GM12891 (cell line): ENCODE measurements at regions not wholly inside any gene's neighbourhood (a gene's known extent, or its start where the extent isn't known, plus 50 kb on each side); places are given as distances from the start of the nearest gene placed in this dataset.

Experiments used
- DNase-seq: peaks from one replicate; pipeline ENCODE4 v3.0.0; 2011; ENCODE audit warnings: low spot score; ENCODE audit not compliant: insufficient read length
- FAIRE-seq: peaks from 2 replicates; lab custom pipeline; 2011; peaks lifted over from hg19 to GRCh38; lab: Jason Lieb, UNC
- PAX5 ChIP-seq: IDR thresholded peaks from 2 replicates; pipeline ENCODE4 v1.6.1; 2011; ENCODE audit warnings: low read length, moderate library complexity, mild to moderate bottlenecking; ENCODE audit not compliant: insufficient read depth, severe bottlenecking
- POLR2A ChIP-seq: IDR thresholded peaks from 2 replicates; pipeline ENCODE4 v1.6.1; 2011; ENCODE audit warnings: low read depth, low read length, control low read depth
- POLR2AphosphoS5 ChIP-seq: IDR thresholded peaks from 2 replicates; pipeline ENCODE4 v1.6.1; 2011; ENCODE audit warnings: low read depth, low read length, control low read depth
- POU2F2 ChIP-seq: IDR thresholded peaks from 2 replicates; pipeline ENCODE4 v1.6.1; 2011; ENCODE audit warnings: low read depth, mild to moderate bottlenecking, control low read depth, low read length, moderate library complexity
- SPI1 ChIP-seq: IDR thresholded peaks from 2 replicates; pipeline ENCODE4 v1.6.1; 2011; ENCODE audit warnings: low read depth, low read length, control low read depth
- TAF1 ChIP-seq: IDR thresholded peaks from 2 replicates; pipeline ENCODE4 v1.6.1; 2011; ENCODE audit warnings: low read depth, low read length, control low read depth

DNA sequence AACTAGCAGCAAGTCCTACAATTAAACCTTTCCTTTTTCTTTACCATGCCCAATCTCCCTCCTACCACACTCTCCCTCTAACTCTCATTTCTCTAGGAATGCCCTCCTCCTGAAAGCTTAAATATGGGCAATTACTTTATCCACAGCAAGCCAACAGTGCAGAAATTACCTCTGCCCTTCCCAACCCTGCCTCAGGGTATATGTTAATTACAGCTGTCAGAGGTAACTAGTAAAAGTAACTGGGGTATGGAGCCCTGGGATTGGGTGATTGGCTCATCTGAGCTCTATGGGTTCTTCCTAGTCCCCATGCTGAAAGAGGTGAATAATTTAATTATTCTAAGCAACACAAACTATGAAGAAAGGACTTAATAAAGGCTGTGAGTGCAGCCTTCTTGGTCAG lies 478.9 kb upstream of the NMUR2 start:
- FAIRE-seq, result no peak
- no peak for DNase-seq
- TF ChIP-seq PAX5 (no peak), POLR2A (no peak), POU2F2 (no peak), POLR2AphosphoS5 (no peak), TAF1 (no peak), SPI1 (no peak)

DNA sequence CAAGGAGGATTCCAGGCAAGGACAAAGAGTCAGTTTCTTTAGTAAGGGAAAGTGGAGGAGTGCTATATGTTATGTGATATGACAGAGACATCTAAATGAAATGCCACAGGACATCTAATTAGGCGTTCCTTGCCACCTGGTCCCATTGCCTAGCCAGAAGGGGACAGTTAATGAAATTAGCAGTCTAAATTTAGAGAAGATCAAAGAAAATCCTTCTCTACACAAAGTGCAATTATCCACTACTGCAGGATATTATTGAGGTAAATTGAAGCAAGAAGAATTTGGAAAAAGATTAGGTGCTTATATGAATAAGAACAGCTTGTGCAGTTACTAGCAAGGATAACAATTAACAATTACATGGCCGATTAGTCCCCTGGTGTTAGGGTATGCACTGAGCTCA lies 495.3 kb upstream of the NMUR2 start:
- DNase-seq (no peak), FAIRE-seq (no peak)
- TF ChIP-seq POU2F2, result no peak
- no peak for TF ChIP-seq TAF1
- TF ChIP-seq POLR2AphosphoS5, result no peak
- TF ChIP-seq PAX5, result no peak
- no peak for TF ChIP-seq POLR2A
- no peak for TF ChIP-seq SPI1

DNA sequence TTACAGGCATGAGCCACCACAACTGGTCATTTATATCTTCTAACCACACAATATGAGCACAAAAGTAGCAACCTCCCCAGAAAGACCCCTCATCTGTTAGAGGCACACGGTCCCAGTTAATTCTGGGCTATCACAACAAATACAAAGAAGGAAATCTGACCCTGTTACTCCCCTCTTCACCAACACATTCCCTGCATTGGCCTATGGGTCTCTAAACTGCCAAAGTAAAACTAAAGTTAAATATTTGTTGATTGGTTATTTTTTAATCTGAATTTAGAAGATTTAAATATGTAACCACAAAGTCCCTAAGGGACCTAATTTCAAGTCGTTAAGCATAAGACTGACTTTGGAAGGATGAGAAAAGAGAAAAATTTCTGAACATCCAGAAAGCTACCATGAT lies 496.7 kb upstream of the NMUR2 start:
- TF ChIP-seq SPI1 (no peak), TAF1 (no peak), POLR2A (no peak), PAX5 (no peak), POU2F2 (no peak), POLR2AphosphoS5 (no peak)
- no peak for FAIRE-seq
- DNase-seq, result no peak

DNA sequence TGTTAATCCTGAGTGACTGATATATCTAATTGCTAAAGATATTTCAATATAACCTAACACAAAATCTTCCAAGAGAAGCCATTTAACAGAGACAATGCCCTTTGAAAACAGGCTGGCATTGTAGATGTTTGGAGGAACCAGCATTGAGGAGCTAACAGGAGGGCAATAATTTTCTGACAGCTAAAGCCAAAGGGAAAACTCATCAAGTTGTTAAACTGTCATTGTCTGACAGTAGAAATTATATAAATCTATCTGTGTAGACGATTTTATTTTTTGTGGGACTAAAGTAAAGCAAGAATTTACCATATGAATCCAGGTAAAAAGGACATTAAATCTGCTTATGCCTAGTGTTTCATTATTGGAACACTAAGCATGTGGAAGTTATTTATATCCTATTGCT lies 500.2 kb upstream of the NMUR2 start:
- FAIRE-seq (no peak), DNase-seq (no peak)
- TF ChIP-seq SPI1 (no peak), POU2F2 (no peak), PAX5 (no peak), POLR2A (no peak), TAF1 (no peak), POLR2AphosphoS5 (no peak)

DNA sequence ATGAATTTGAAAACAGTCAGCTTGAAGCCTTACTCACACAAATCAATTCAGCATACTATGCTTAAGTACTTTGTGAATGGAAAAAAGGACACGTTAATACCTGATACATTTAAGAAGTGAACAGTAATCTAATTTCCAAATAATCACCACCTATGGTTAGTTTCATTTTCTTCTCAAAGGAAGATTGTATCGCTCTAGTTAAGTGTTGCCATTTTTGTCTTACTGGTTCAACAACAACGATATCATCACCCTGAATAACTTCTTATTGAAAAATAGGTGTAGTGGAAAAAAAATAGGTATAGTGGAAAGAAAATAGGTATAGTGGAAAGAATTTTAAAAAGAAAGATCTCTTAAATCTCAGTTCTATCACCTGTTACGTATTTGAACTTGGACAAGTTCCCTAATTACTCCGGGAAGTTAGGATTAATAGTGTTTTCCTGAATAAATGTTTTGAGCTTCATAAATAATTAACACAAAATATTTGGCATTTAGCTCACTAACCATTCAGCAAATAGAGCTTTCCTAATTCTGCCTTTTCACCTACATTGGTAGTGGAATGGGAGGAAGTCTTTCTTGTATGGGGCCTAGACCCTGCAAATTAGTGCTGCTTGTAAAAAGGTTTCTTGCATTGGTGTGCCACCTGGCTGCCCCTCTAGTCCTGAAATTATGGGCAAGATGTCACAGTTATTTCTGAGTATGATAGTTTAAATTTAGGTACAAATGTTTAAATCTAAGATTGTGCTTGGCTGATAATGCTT lies 502.6 kb upstream of the NMUR2 start:
- FAIRE-seq (no peak), DNase-seq (no peak)
- TF ChIP-seq PAX5, result no peak
- TF ChIP-seq TAF1, result no peak
- TF ChIP-seq POU2F2, result no peak
- no peak for TF ChIP-seq POLR2AphosphoS5
- TF ChIP-seq SPI1, result no peak
- no peak for TF ChIP-seq POLR2A

DNA sequence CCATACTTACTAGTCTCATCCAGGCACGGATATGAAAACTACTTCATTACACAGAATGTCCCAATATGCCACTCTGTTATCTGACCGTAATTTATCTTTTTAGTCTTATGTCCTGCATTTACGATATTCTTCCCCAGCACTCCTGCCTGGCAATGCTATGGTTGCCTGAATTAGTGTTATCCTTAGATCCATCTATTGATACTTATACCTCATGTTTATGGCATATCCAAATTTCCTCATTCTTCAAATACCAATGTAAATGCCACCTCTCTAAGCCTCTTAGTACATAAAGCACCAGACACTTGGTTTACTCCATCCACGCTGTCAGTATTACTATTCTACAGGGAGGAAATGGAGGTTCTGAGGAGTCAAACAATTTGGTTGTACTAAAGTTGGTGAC lies 507.8 kb upstream of the NMUR2 start:
- DNase-seq (no peak), FAIRE-seq (no peak)
- TF ChIP-seq TAF1, result no peak
- no peak for TF ChIP-seq PAX5
- TF ChIP-seq SPI1, result no peak
- no peak for TF ChIP-seq POLR2AphosphoS5
- no peak for TF ChIP-seq POLR2A
- no peak for TF ChIP-seq POU2F2

DNA sequence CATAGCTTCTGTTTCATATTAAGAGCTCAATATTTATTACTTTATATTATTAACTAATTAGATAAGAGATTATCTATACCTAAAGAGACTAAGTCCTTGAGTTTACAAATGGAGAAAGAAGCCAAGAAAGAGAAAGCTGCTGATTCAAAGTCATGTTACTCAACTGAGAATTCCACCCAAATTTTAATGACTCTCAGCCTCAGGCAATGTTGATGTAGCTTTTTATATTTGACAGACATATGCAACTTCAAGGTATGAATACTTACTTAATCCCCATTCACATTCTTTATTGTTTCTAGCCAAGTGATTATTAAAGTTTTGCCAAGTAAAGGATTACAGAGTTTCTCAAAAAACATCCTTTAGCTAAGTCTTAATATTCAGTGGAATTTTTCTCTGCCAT lies 527.5 kb upstream of the NMUR2 start:
- no peak for DNase-seq
- TF ChIP-seq POU2F2 (no peak), TAF1 (no peak), PAX5 (no peak), POLR2A (no peak), POLR2AphosphoS5 (no peak), SPI1 (no peak)
- FAIRE-seq, result no peak

DNA sequence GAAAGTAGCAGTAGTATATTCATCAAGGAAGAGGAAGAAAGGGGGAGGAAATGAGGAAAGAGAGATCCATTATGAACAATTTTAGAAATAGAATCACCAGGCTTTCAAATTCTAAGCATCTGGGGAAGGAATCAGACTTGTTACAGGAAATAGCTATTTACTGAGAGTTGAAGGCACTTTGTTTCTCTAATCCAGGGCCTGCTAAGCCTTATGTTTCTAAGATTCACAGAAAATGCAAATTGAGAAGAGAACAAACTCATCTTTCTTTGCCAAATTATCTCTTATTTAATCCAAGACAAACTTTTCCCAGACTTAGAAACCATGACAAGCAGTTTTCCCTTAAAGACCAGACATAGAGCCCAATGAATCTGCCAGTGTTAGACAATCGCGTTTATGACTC lies 528.0 kb upstream of the NMUR2 start:
- no peak for TF ChIP-seq TAF1
- no peak for TF ChIP-seq PAX5
- TF ChIP-seq POLR2AphosphoS5, result no peak
- TF ChIP-seq POU2F2, result no peak
- TF ChIP-seq SPI1, result no peak
- no peak for TF ChIP-seq POLR2A
- no peak for FAIRE-seq

DNA sequence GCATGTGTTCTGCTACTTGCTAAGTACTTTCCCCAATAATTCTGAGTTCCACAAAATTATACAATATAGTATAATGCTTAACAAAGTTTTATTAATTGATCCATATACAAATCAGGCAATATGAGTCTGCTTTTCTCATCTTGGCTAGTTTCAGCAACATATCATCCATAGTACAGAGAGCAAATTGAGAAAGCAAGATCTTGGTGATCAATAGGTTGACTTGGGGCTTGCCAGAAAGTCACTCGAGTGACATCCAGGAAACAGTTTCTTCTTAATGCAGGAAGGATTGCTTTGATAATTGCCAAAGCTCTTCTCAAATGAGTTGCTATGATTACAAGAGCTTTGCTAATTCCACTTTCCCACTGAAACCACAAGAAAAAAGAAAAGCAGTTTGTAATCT lies 533.6 kb upstream of the NMUR2 start:
- DNase-seq, result no peak
- no peak for FAIRE-seq
- TF ChIP-seq POLR2AphosphoS5 (no peak), POU2F2 (no peak), SPI1 (no peak), POLR2A (no peak), TAF1 (no peak), PAX5 (no peak)

More for the DNA sequence above, 528.0 kb upstream of the NMUR2 start:
- DNase-seq, result no peak

DNA sequence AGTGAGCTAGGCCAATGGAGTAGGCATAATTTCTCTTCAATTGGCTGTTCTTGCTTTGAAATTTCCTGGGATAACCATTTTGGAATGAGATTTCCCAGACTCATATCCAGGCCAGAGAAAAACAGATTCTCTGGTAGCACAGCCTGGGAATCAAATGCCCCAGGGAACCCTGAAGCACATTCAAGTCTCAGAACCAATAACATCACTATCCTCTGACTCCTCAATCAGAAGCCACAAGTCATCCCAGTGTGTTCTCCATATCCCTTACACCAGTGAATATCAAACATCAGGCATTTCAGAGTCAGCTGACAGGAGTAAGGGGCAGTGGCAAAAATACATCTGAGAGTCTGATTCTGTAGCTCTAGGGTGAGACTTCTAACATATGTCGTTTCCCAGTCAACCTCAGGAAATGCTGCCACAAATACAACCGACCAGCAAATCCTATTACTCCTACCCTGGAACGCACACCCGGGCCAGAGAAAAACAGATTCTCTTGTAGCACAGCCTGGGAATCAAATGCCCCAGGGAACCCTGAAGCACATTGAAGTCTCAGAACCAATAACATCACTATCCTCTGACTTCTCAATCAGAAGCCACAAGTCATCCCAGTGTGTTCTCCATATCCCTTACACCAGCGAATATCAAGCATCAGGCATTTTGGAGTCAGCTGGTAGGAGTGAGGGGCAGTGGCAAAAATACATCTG lies 537.7 kb upstream of the NMUR2 start:
- FAIRE-seq (no peak), DNase-seq (no peak)
- no peak for TF ChIP-seq POLR2AphosphoS5
- TF ChIP-seq TAF1, result no peak
- no peak for TF ChIP-seq SPI1
- no peak for TF ChIP-seq PAX5
- no peak for TF ChIP-seq POU2F2
- TF ChIP-seq POLR2A, result no peak
